D341Med (cell line): ENCODE measurements at regions not wholly inside any gene's neighbourhood (a gene's known extent, or its start where the extent isn't known, plus 50 kb on each side); places are given as distances from the start of the nearest gene placed in this dataset.

Experiments used
- DNase-seq: peaks from one replicate; pipeline ENCODE4 v3.0.0; 2012; ENCODE audit warnings: low spot score

GRCh38 chr10:90125456-90126255 is 424.3 kb downstream of the KIF20B start:
- DNase-seq, result no peak

GRCh38 chr10:90126256-90126595 is 424.8 kb downstream of the KIF20B start:
- DNase-seq, result no peak

DNA sequence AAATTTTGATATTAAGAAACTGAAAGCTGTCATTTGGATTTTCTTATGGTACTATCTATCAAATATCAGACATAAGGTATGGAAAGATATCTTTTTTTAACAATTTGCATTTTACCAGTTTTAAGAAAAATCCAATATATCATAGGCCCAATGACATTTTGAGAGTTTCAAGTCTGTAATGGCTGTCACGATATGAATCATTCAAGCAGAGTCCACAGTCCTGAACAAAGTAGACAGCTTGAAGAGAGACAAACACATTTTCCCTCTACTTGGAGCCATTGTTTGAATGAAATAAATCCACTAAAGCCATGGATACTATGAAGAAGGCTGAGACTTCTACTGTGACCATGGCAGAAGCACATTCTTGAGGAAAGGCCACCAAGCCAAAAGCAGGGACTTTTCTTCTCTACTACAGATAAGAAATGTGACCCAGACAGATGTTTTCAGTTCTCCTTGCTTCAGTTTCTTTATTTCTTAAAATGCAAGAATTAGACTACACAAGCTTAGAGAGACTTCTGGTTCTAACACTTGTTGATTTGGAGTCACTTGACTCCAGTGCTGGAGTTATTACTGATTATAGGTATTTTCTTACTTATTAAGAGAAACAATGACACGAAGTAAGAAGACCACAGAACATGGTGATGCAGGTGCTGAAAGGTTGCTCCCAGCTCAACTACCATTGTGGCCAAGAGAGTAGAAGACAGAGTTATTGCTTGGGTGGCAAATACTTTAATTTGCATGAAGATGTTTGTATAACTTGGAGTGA is 429.1 kb downstream of the KIF20B start:
- no peak for DNase-seq

DNA sequence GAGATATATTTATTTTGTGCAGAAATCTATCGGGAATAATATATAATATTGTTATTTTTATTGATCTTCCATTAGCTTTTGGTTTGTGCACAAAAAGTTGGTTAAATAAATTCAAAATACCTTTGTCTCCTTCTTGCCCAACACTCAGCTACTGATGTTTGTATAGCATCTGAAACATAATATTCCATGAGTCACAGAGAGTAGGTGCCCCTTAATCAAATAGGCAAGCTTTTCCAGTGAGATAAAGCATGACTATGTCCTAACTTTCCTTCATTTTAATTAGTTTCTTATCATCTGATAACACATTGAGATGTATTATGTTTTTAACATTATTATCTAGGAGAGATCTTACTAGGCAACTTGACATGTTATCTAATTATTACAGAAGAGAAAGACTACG is 432.2 kb downstream of the KIF20B start:
- no peak for DNase-seq

GRCh38 chr10:90136731-90137316 is 435.4 kb downstream of the KIF20B start:
- no peak for DNase-seq

DNA sequence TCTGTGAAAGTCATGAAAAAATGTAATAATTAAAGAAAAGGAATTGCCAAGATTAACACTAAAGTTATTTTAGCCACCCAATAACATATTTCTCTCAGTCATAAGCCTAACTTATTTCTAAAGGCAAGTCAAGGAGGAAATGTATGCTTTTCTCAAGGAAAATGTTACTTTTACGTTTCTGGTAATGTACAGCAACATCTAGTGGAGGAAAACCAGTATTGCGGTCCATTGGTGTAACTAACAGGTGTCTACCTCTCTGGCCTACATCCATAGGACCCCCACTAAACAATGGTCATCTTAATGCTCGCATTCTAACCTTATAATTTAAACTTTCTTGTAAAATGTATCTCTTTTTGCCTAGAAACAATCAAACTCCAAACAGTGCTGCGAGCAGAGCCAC is 437.5 kb downstream of the KIF20B start:
- no peak for DNase-seq

DNA sequence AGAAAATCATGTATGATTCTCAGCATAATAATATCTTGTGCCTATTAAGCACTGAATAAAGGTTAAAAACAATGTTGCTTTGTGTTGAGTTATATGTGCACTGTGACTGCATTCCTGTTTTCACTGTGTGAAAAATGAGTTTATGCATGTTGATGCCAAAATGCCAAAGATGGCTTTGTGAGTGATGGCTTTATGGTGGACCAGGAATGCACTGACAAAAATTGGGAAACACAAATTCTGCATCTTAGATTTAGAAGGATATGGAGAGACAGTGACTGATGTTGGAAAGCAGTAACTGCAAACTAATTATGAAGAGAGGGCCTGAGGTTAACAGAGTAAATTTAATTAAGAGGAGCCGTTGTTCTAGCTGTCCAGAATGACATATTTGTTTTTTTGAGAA is 440.4 kb downstream of the KIF20B start:
- DNase-seq, result no peak

DNA sequence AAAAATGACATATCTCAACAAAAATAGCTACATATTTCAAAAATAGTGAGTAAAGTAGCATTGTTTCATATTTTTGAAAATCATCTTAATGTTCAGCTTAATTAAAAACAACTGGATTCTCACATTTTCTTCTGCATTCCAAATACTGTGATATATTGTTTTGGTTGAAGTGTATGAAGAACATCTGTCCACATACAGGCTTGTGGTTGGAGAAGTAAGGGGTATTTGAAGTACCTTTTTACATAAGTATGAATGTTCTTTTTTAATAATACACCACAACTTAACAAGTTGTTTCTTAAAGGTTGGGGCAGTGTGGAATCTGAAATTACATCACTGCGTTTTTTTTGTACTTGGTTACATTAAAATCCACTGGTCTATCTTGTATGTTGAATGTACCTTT is 442.5 kb downstream of the KIF20B start:
- no peak for DNase-seq

DNA sequence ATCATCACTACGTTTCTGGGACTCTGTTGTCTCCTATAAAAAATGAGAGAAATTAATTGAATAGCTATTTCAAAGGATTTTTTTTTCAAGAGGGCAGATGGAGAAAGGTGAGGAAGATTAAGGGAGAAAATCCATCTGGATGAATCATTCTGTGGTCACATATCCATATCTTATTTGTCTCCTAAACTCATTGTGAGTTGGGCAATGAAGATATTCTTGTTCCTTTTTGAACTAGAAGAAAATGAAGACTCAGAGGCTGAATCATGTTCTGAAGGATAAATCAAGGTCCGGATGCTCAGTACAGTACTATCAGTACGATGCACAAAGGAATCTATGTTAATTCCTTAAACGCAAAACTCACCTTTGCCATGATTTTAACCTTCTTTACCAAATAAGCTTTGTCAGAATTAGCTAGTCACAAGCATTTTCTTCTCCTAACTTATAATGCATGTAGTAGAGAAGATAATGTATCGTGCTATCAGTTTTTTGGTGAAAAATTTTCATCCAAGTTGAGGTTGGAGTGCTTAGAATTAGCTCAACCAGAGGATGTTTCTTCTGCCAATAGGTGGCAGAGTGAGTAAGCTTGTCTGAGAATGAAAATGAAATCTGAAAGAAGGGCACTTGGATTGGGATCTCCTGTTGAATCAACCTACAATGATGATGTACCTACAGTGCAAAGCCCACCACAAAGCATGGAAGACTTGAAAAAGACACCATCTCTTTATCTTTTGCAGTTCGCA is 446.9 kb downstream of the KIF20B start:
- DNase-seq, result peak; percentile 9

- no peak for DNase-seq
Measured at GRCh38 chr10:90149563-90149962, 448.2 kb downstream of the KIF20B start.

DNA sequence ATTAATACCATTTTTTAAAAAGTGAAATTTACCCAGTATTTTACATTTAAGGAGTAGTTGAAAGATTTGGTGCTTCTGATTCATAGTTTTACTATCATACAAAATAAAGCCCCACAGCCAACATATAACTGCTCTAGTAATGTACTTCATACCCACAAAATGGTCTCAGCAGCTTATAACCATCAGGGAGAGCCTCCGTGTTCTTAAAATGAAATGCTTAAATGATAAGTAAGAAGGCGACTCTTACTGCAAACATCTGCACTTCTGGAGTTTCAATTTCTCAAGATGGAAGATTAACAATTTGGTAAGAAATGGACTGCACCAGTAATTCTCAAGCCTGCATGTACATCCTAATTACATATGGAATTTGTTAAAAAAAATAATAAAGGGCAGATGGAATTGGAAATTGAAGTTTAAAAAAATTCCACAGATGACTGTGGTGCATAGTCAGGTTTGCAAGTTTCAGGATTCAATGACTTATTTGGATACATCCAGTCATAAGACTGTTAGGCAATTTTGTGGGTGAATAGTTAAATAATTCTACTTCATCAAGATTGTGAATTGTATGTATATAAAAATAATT is 461.0 kb downstream of the KIF20B start:
- DNase-seq, result no peak

GRCh38 chr10:90167174-90168064 is 466.0 kb downstream of the KIF20B start:
- DNase-seq, result no peak

GRCh38 chr10:90168244-90168643 is 466.9 kb downstream of the KIF20B start:
- DNase-seq, result no peak

GRCh38 chr10:90171014-90171722 is 469.8 kb downstream of the KIF20B start:
- DNase-seq, result no peak

GRCh38 chr10:90174531-90174930 is 473.1 kb downstream of the KIF20B start:
- DNase-seq, result no peak

GRCh38 chr10:90175161-90175681 is 473.8 kb downstream of the KIF20B start:
- no peak for DNase-seq

DNA sequence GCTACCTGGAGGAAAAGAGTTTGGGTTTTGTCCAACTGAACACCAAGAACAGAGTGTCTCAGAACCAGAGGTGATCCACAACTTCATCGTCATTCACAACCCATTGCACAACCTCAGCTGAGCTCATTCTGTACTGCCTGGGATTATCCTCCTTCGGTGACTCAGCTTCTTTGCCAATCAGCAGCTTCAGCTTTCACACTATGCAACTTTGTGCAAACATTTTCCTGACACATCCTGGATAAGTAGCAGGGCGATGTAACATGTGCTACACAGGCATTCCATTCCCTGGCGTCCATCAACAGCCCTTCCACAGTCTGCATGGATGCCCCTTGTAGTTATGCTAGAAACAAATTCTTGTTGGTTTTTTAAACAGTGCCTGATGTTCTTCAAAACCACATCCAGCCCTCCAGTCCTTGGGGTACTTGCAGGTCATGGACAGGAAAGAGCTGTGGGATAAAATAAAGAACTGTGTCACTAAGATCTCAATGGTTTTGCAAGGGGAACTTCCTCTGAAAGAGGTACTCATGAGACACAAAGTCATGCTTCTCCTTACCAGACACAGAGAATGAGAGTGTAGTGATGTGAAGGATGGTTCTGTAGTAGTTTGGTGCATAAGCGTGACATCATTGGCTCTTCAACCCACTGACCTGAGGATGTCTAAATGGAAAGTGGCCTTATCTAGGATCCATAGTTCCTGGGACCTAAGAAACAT is 478.5 kb downstream of the KIF20B start:
- no peak for DNase-seq

- DNase-seq, result no peak
Measured at GRCh38 chr10:90180886-90181691, 479.7 kb downstream of the KIF20B start.

- DNase-seq, result no peak
Measured at GRCh38 chr10:90192825-90193224, 491.4 kb downstream of the KIF20B start.
